ENCODE measurements at regions not wholly inside any gene's neighbourhood (a gene's known extent, or its start where the extent isn't known, plus 50 kb on each side); places are given as distances from the start of the nearest gene placed in this dataset.

DNA sequence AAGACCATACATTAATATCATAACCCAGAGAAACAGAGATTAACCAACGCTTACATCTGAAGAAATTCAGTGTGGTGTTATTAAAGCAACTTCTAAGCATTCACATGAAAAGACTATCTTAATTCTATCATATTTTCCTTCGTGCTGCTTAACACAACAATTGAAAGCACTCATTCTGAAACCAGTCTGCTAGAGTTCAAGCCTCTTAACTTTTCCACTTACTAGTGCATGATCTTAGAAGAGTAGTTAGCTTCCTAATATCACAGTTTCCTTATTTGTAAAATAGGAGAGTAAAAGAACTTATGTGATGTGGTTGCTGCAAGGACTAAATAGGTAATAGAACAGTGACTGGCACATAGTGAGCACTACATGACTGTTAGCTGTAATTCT lies 379.3 kb downstream of the TRIM36 start:
- no peak for TF ChIP-seq Cebpa-rat (IDR thresholded peaks at IDR 0.05)
- H4K20me1 ChIP-seq, result no peaks in the 10 kb centered on the region
- H3K4me1 ChIP-seq, result peaks cover 0 to 3% (median 0%) of the 10 kb centered on the region in 10 experiments; a peak in 1 of 20 replicates
- no peaks in the 10 kb centered on the region for H3K36me3 ChIP-seq
- no peak overlapping the region for H3K4me2 ChIP-seq
- no peak overlapping the region for H3K9ac ChIP-seq
- H3K9me3 ChIP-seq (replicated peaks in 1 of 11), result no peaks in the 10 kb centered on the region
- H3K27me3 ChIP-seq, result no peaks in the 10 kb centered on the region
- H3K27ac ChIP-seq, result no peak overlapping the region
- no peak overlapping the region for H3K4me3 ChIP-seq

- Histone ChIP-seq H3K4me1 (peaks cover 0 to 3% (median 0%) of the 10 kb centered on the region in 10 experiments; a peak in 1 of 20 replicates), H3K4me2 (no peak overlapping the region), H3K27ac (no peak overlapping the region), H3K9ac (no peak overlapping the region), H3K9me3 (replicated peaks in 1 of 11) (no peaks in the 10 kb centered on the region), H4K20me1 (no peaks in the 10 kb centered on the region), H3K4me3 (no peak overlapping the region), H3K27me3 (no peaks in the 10 kb centered on the region), H3K36me3 (no peaks in the 10 kb centered on the region)
- TF ChIP-seq Cebpa-rat (IDR thresholded peaks at IDR 0.05), result no peak
Measured at GRCh38 chr5:114789773-114790402, 379.8 kb downstream of the TRIM36 start.

DNA sequence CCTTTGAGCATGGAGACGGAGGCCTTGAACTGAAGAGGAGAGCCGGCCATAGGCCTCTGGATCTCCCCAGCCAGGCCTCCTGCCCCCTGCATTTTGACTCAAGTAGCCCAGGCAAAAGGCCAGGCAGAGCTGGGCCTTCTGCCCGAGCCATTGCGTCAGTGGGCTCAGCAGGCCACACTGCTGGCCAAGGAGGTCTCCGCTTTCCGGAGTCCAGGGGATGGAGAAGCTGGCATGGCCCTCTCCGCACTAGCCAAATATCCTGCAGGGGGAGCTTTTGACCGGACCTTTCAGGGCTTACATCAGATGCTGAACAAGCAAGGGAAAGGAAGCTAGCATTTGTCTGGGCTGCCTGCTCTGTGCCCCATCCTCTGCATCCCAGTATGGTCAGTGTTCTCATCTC lies 386.8 kb downstream of the TRIM36 start:
- Histone ChIP-seq H4K20me1 (no peaks in the 10 kb centered on the region), H3K4me2 (no peak overlapping the region), H3K4me3 (no peak overlapping the region), H3K9ac (no peak overlapping the region), H3K27ac (no peak overlapping the region), H3K4me1 (no peaks in the 10 kb centered on the region), H3K27me3 (no peaks in the 10 kb centered on the region), H3K36me3 (no peaks in the 10 kb centered on the region), H3K9me3 (replicated peaks in 1 of 11) (no peaks in the 10 kb centered on the region)
- no peak for TF ChIP-seq Cebpa-rat (IDR thresholded peaks at IDR 0.05)

- TF ChIP-seq Cebpa-rat (IDR thresholded peaks at IDR 0.05), result no peak
- H3K4me1 ChIP-seq, result no peaks in the 10 kb centered on the region
- no peak overlapping the region for H3K27ac ChIP-seq
- no peaks in the 10 kb centered on the region for H3K27me3 ChIP-seq
- H3K4me3 ChIP-seq, result no peak overlapping the region
- no peaks in the 10 kb centered on the region for H4K20me1 ChIP-seq
- no peaks in the 10 kb centered on the region for H3K9me3 ChIP-seq (replicated peaks in 1 of 11)
- no peak overlapping the region for H3K4me2 ChIP-seq
- H3K9ac ChIP-seq, result no peak overlapping the region
- H3K36me3 ChIP-seq, result no peaks in the 10 kb centered on the region
Measured at GRCh38 chr5:114782177-114782576, 387.5 kb downstream of the TRIM36 start.

- TF ChIP-seq Cebpa-rat (IDR thresholded peaks at IDR 0.05), result no peak
- H3K36me3 ChIP-seq, result no peaks in the 10 kb centered on the region
Measured at GRCh38 chr5:114780290-114780689, 389.4 kb downstream of the TRIM36 start.

GRCh38 chr5:114744406-114744805 lies 382.5 kb downstream of the KCNN2 start:
- no peaks in the 10 kb centered on the region for H3K36me3 ChIP-seq
- H4K20me1 ChIP-seq, result no peaks in the 10 kb centered on the region
- H3K9me3 ChIP-seq (replicated peaks in 1 of 11), result no peaks in the 10 kb centered on the region
- H3K9ac ChIP-seq, result no peak overlapping the region
- no peak overlapping the region for H3K4me3 ChIP-seq
- TF ChIP-seq Cebpa-rat (IDR thresholded peaks at IDR 0.05), result no peak
- H3K4me2 ChIP-seq, result no peak overlapping the region
- H3K27ac ChIP-seq, result no peak overlapping the region
- peaks cover 0 to 10% (median 8%) of the 10 kb centered on the region in 10 experiments; a peak in 10 of 20 replicates for H3K4me1 ChIP-seq
- no peaks in the 10 kb centered on the region for H3K27me3 ChIP-seq

More at GRCh38 chr5:114780290-114780689, 389.4 kb downstream of the TRIM36 start:
- no peak overlapping the region for H3K9ac ChIP-seq
- H4K20me1 ChIP-seq, result no peaks in the 10 kb centered on the region
- H3K27ac ChIP-seq, result no peak overlapping the region
- H3K4me1 ChIP-seq, result no peaks in the 10 kb centered on the region
- H3K4me3 ChIP-seq, result no peak overlapping the region
- H3K4me2 ChIP-seq, result no peak overlapping the region
- no peaks in the 10 kb centered on the region for H3K27me3 ChIP-seq
- H3K9me3 ChIP-seq (replicated peaks in 1 of 11), result no peaks in the 10 kb centered on the region

- Histone ChIP-seq H3K4me2 (no peak overlapping the region), H3K9ac (no peak overlapping the region), H3K4me3 (no peak overlapping the region), H4K20me1 (no peaks in the 10 kb centered on the region), H3K36me3 (no peaks in the 10 kb centered on the region), H3K9me3 (replicated peaks in 1 of 11) (peaks cover 0 to 12% (median 5%) of the 10 kb centered on the region in 11 experiments; a peak in 6 of 22 replicates), H3K27me3 (no peaks in the 10 kb centered on the region), H3K4me1 (peaks cover 0 to 10% (median 0%) of the 10 kb centered on the region in 10 experiments; a peak in 6 of 20 replicates), H3K27ac (no peak overlapping the region)
- TF ChIP-seq Cebpa-rat (IDR thresholded peaks at IDR 0.05), result no peak
Measured at GRCh38 chr5:114734238-114734637, 372.4 kb downstream of the KCNN2 start.

DNA sequence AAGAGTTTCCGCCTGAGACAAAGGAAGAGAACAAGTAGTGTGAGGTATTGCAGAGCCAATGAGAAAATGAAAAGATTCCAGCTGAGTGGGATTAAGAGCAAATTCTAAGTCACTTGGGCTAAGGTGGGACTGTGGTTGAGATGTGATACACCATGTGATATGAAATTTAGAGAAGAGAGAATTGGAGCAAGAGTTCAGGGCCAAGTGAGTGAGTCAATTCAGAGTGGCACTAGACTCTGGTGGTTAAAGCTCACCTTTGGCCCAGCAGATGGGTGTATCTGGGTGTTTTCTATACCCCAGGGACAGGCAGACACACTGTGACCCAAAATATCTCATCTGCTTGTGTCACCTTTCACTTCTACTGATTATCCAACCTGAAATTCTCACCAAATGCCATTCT lies 368.1 kb downstream of the KCNN2 start:
- Histone ChIP-seq H3K27me3 (no peaks in the 10 kb centered on the region), H4K20me1 (no peaks in the 10 kb centered on the region), H3K4me1 (no peaks in the 10 kb centered on the region), H3K4me3 (no peak overlapping the region), H3K4me2 (no peak overlapping the region), H3K27ac (no peak overlapping the region), H3K9me3 (replicated peaks in 1 of 11) (peaks cover 0 to 3% (median 0%) of the 10 kb centered on the region in 11 experiments; a peak in 3 of 22 replicates), H3K9ac (no peak overlapping the region), H3K36me3 (no peaks in the 10 kb centered on the region)
- no peak for TF ChIP-seq Cebpa-rat (IDR thresholded peaks at IDR 0.05)

- no peak overlapping the region for H3K9ac ChIP-seq
- no peaks in the 10 kb centered on the region for H3K27me3 ChIP-seq
- H3K9me3 ChIP-seq (replicated peaks in 1 of 11), result peaks cover 4 to 10% (median 8%) of the 10 kb centered on the region in 11 experiments; a peak in 13 of 22 replicates
- H3K27ac ChIP-seq, result no peak overlapping the region
- no peak overlapping the region for H3K4me2 ChIP-seq
- TF ChIP-seq Cebpa-rat (IDR thresholded peaks at IDR 0.05), result no peak
- H3K4me1 ChIP-seq, result no peaks in the 10 kb centered on the region
- H3K4me3 ChIP-seq, result no peak overlapping the region
- no peaks in the 10 kb centered on the region for H4K20me1 ChIP-seq
- H3K36me3 ChIP-seq, result no peaks in the 10 kb centered on the region
Measured at GRCh38 chr5:114727358-114727757, 365.5 kb downstream of the KCNN2 start.

- H3K4me3 ChIP-seq, result no peak overlapping the region
- no peak overlapping the region for H3K9ac ChIP-seq
- TF ChIP-seq Cebpa-rat (IDR thresholded peaks at IDR 0.05), result no peak
- no peaks in the 10 kb centered on the region for H4K20me1 ChIP-seq
- no peak overlapping the region for H3K27ac ChIP-seq
- H3K36me3 ChIP-seq, result no peaks in the 10 kb centered on the region
- no peak overlapping the region for H3K4me2 ChIP-seq
- no peaks in the 10 kb centered on the region for H3K27me3 ChIP-seq
- no peaks in the 10 kb centered on the region for H3K4me1 ChIP-seq
- H3K9me3 ChIP-seq (replicated peaks in 1 of 11), result peaks cover 4 to 11% (median 8%) of the 10 kb centered on the region in 11 experiments; a peak in 13 of 22 replicates
Measured at GRCh38 chr5:114726131-114726530, 364.3 kb downstream of the KCNN2 start.

All from BLaER1 treated with 17β-estradiol and CSF1 and Interleukin-3, amounts not matched to agents 10 nM and 100 nM (cell line).